IMR-90 (cell line): ENCODE measurements at regions not wholly inside any gene's neighbourhood (a gene's known extent, or its start where the extent isn't known, plus 50 kb on each side); places are given as distances from the start of the nearest gene placed in this dataset.
"Not testable (repeated sequence)": the region's sequence is repeated elsewhere in the genome, so short reads cannot be mapped to it uniquely, and the experiment has no call there.

Experiments
- ATAC-seq: fragments of 200-7000 bp; cut with Tn5 transposase; 2 replicates; pipeline ENCODE4 v1.9.1; 2020; ENCODE audit warnings: low read depth, mild to moderate bottlenecking, moderate library complexity
- BruUV-seq: library from RNA; stranded (reverse); fragments of 400-500 nt; replicated peaks from 2 replicates; lab custom pipeline; 2021; lab: Mats Ljungman, UMichigan
- CTCF ChIA-PET: fragments of 300-600 bp; formaldehyde crosslinking; extraction: SDS; loops from one replicate; lab custom pipeline; 2021; ENCODE audit warnings: antibody characterized with exemption; lab: Yijun Ruan, JAX
- POLR2A ChIA-PET: fragments of 300-600 bp; sonication (Branson Sonifier 250); formaldehyde crosslinking; loops from one replicate; lab custom pipeline; 2022; ENCODE audit warnings: antibody characterized with exemption; ENCODE audit not compliant: unreplicated experiment; lab: Charles Lee
- DNase-seq: peaks from one replicate; pipeline ENCODE4 v3.0.0; 2013
- H2AFZ ChIP-seq: replicated peaks from 2 replicates; pipeline ENCODE3; 2013; ENCODE audit warnings: low read length, mild to moderate bottlenecking; ENCODE audit not compliant: poor library complexity
- H2AK5ac ChIP-seq: 2 replicates; pipeline ENCODE4 v1.6.1; 2013; ENCODE audit warnings: low read depth, low read length, inconsistent platforms
- H2AK9ac ChIP-seq: replicated peaks from 2 replicates; pipeline ENCODE3; 2013; ENCODE audit warnings: mild to moderate bottlenecking, low read depth, low read length, moderate library complexity; ENCODE audit not compliant: poor library complexity
- H2BK120ac ChIP-seq: 2 replicates; pipeline ENCODE4 v1.6.1; 2013; ENCODE audit warnings: low read depth, low read length, inconsistent platforms
- H2BK15ac ChIP-seq: 3 replicates; pipeline ENCODE4 v1.6.1; 2013; ENCODE audit warnings: low read depth, low read length, inconsistent platforms
- H2BK20ac ChIP-seq: 2 replicates; pipeline ENCODE4 v1.6.1; 2013; ENCODE audit warnings: low read depth, mild to moderate bottlenecking, inconsistent platforms, low read length, moderate library complexity
- H2BK5ac ChIP-seq: 2 replicates; pipeline ENCODE4 v1.6.1; 2013; ENCODE audit warnings: mild to moderate bottlenecking, low read depth, low read length, inconsistent platforms; ENCODE audit not compliant: poor library complexity, severe bottlenecking
- H3K14ac ChIP-seq: replicated peaks from 2 replicates; pipeline ENCODE4 v1.6.1; 2013; ENCODE audit warnings: low read depth, low read length, inconsistent platforms
- H3K18ac ChIP-seq: 2 replicates; pipeline ENCODE4 v1.6.1; 2013; ENCODE audit warnings: low read depth, low read length, control low read depth
- H3K23ac ChIP-seq: 2 replicates; pipeline ENCODE4 v1.6.1; 2013; ENCODE audit warnings: low read depth, low read length, inconsistent platforms
- H3K27ac ChIP-seq: 2 replicates; pipeline ENCODE4 v1.5.1; 2013; ENCODE audit warnings: mild to moderate bottlenecking, control low read depth, low read length; ENCODE audit not compliant: insufficient read depth
- H3K27me3 ChIP-seq: 2 replicates; pipeline ENCODE4 v1.6.1; 2013; ENCODE audit warnings: low read length; ENCODE audit not compliant: control insufficient read depth, insufficient read depth
- H3K36me3 ChIP-seq: 2 replicates; pipeline ENCODE4 v1.6.1; 2013; ENCODE audit warnings: low read length, mixed read lengths; ENCODE audit not compliant: control insufficient read depth, insufficient read depth
- H3K4ac ChIP-seq: 2 replicates; pipeline ENCODE4 v1.6.1; 2013; ENCODE audit warnings: low read depth, low read length, inconsistent platforms
- H3K4me1 ChIP-seq: 2 replicates; pipeline ENCODE4 v1.6.1; 2013; ENCODE audit warnings: low read length, mixed read lengths; ENCODE audit not compliant: control insufficient read depth, insufficient read depth
- H3K4me2 ChIP-seq: 2 replicates; pipeline ENCODE4 v1.6.1; 2013; ENCODE audit warnings: low read depth, mild to moderate bottlenecking, control low read depth, low read length, moderate library complexity
- H3K4me3 ChIP-seq: 2 replicates; pipeline ENCODE4 v1.5.1; 2013; ENCODE audit warnings: low read depth, mild to moderate bottlenecking, control low read depth, low read length, moderate library complexity; ENCODE audit not compliant: insufficient read depth
- H3K56ac ChIP-seq: 2 replicates; pipeline ENCODE4 v1.6.1; 2013; ENCODE audit warnings: low read length, inconsistent platforms; ENCODE audit not compliant: insufficient read depth; ENCODE audit errors: extremely low read depth
- H3K79me1 ChIP-seq, 2 experiments: 2 replicates each; pipeline ENCODE4 v1.6.1; 2013; ENCODE audit warnings: low read length in 2 of 2, inconsistent platforms in 1 of 2, low read depth in 1 of 2
- H3K9ac ChIP-seq: 2 replicates; pipeline ENCODE4 v1.6.1; 2013; ENCODE audit warnings: low read depth, low read length, control low read depth
- H3K9me1 ChIP-seq: 2 replicates; pipeline ENCODE4 v1.6.1; 2013; ENCODE audit warnings: low read length, inconsistent platforms; ENCODE audit not compliant: insufficient read depth
- H3K9me3 ChIP-seq: 2 replicates; pipeline ENCODE4 v1.6.1; 2013; ENCODE audit warnings: low read length; ENCODE audit not compliant: control insufficient read depth, insufficient read depth
- H4K20me1 ChIP-seq: 2 replicates; pipeline ENCODE4 v1.6.1; 2013; ENCODE audit warnings: low read length, inconsistent platforms; ENCODE audit not compliant: insufficient read depth
- H4K5ac ChIP-seq: 2 replicates; pipeline ENCODE4 v1.6.1; 2013; ENCODE audit warnings: mild to moderate bottlenecking, low read depth, low read length, control low read depth
- H4K8ac ChIP-seq, 2 experiments: 2 replicates each; pipeline ENCODE4 v1.6.1; 2013; ENCODE audit warnings: low read depth in 2 of 2, low read length in 2 of 2, control low read depth in 1 of 2, inconsistent platforms in 1 of 2
- H4K91ac ChIP-seq: 2 replicates; pipeline ENCODE4 v1.6.1; 2013; ENCODE audit warnings: low read depth, low read length, inconsistent platforms; ENCODE audit not compliant: insufficient read depth
- WGBS, 2 experiments: methylation state at CpG; one replicate each; pipeline versions ENCODE4 v1.1.5 to v1.1.7; 2013; ENCODE audit warnings: missing lambda C conversion rate in 2 of 2; ENCODE audit not compliant: insufficient read length in 1 of 2; ENCODE audit errors: extremely low coverage in 2 of 2; 5-methylcytosine and 5-hydroxymethylcytosine counted together
- dilution Hi-C: fragments of 300-500 bp; cut with HindIII; formaldehyde crosslinking; loops from one replicate; pipeline ENCODE4 v1.14.3; 2018; ENCODE audit warnings: low sequenced_read_pairs; ENCODE audit not compliant: unreplicated experiment
- in situ Hi-C: fragments of 300-500 bp; cut with MboI; formaldehyde crosslinking; loops from 3 replicates; pipeline ENCODE4 v1.14.3; 2019; ENCODE audit warnings: low sequenced_read_pairs, inconsistent platforms, mixed read lengths
- intact Hi-C: fragments of 100-400 bp; cut with micrococcal nuclease; formaldehyde crosslinking; loops from 2 replicates; pipeline ENCODE4 v1.10.0; 2022

GRCh38 chr20:4624675-4625336 is 61.5 kb upstream of the PRNP start:
- H3K4me1 ChIP-seq, H3K9me1 ChIP-seq, H3K27me3 ChIP-seq, H3K23ac ChIP-seq, H3K4me2 ChIP-seq, H4K5ac ChIP-seq, H3K4me3 ChIP-seq, H2AK5ac ChIP-seq, H4K8ac ChIP-seq, ATAC-seq, H3K14ac ChIP-seq, POLR2A ChIA-PET, BruUV-seq, H3K56ac ChIP-seq, H2AFZ ChIP-seq, H2BK5ac ChIP-seq, H4K91ac ChIP-seq, H3K79me1 ChIP-seq, H2BK15ac ChIP-seq, H2BK120ac ChIP-seq, H3K27ac ChIP-seq, H3K18ac ChIP-seq, H3K9ac ChIP-seq, H4K20me1 ChIP-seq, H2AK9ac ChIP-seq, dilution Hi-C loops, H3K36me3 ChIP-seq, DNase-seq, H2BK20ac ChIP-seq, H3K9me3 ChIP-seq, H3K4ac ChIP-seq, intact Hi-C loops: not testable (repeated sequence)
- CTCF ChIA-PET: interaction anchor here (1.0 kb wide), 1 partner anchor 11 kb away, joined by 3 read pairs; no protein-coding TSS in a partner anchor
- 82% methylated on average over 2 of the region's 11 CpGs; no CpG with 5 or more reads in 1 of the 2 experiments for WGBS, 2 experiments
- in situ Hi-C loops: loop anchor here (25.0 kb wide), 1 partner anchor 337 kb away; no protein-coding TSS in a partner anchor

DNA sequence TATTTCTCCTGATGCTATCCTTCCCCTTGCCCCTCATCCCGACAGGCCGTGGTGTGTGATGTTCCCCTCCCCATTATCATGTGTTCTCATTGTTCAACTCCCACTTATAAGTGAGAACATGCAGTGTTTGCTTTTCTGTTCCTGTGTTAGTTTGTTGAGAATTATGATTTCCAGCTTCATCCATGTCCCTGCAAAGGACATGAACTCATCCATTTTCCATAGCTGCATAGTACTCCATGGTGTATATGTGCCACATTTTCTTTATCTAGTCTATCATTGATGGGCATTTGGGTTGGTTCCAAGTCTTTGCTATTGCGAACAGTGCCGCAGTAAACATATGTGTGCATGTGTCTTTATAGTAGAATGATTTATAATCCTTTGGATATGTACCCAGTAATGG is 67.1 kb upstream of the PRNP start:
- POLR2A ChIA-PET, H3K18ac ChIP-seq, H3K4me1 ChIP-seq, H3K79me1 ChIP-seq, H3K14ac ChIP-seq, BruUV-seq, H2AFZ ChIP-seq, ATAC-seq, H2AK9ac ChIP-seq, H3K36me3 ChIP-seq, H2BK20ac ChIP-seq, H2BK15ac ChIP-seq, dilution Hi-C loops, H4K20me1 ChIP-seq, H4K91ac ChIP-seq, H3K4ac ChIP-seq, DNase-seq, H2BK120ac ChIP-seq, H3K27ac ChIP-seq, H3K56ac ChIP-seq, H2AK5ac ChIP-seq, H3K9ac ChIP-seq, H3K9me1 ChIP-seq, H4K8ac ChIP-seq, H3K23ac ChIP-seq, H3K4me3 ChIP-seq, H3K9me3 ChIP-seq, intact Hi-C loops, H4K5ac ChIP-seq, H2BK5ac ChIP-seq, H3K4me2 ChIP-seq: not testable (repeated sequence)
- WGBS, 2 experiments: no CpG with 5 or more reads among the region's 4 CpGs
- H3K27me3 ChIP-seq: peaks cover 13% of the 10 kb centered on the region
- CTCF ChIA-PET: interaction anchor here (0.6 to 0.7 kb wide), 2 partner anchors 8 to 335 kb away, joined by 3 read pairs; no protein-coding TSS in a partner anchor
- in situ Hi-C loops: loop anchor here (25.0 kb wide), 1 partner anchor 343 kb away; no protein-coding TSS in a partner anchor
